K562 (cell line): ENCODE measurements at regions not wholly inside any gene's neighbourhood (a gene's known extent, or its start where the extent isn't known, plus 50 kb on each side); places are given as distances from the start of the nearest gene placed in this dataset.

ENCODE experiments used
- HNRNPH1 ChIP-seq: fragments of 200-400 bp; formaldehyde crosslinking; optimal IDR thresholded peaks from 2 replicates; pipeline ENCODE3; 2017; ENCODE audit warnings: low read depth, mild to moderate bottlenecking, low read length, moderate library complexity
- NCOR1 ChIP-seq: fragments of 450-650 bp; IDR thresholded peaks from 2 replicates; pipeline ENCODE4 v1.6.1; 2016; ENCODE audit warnings: mild to moderate bottlenecking, moderate library complexity
- NUFIP1 ChIP-seq: fragments of 450-650 bp; IDR thresholded peaks from 2 replicates; pipeline ENCODE4 v1.6.1; 2018; ENCODE audit not compliant: partially characterized antibody
- SRF ChIP-seq, 2 experiments: fragments of 250-450, 450-650 bp in 1 of 2; sonication (Bioruptor Pico) in 1 of 2; sonication (generic) in 1 of 2; formaldehyde crosslinking; IDR thresholded peaks; 2 replicates each; pipeline versions ENCODE4 v1.5.0 to v1.5.1; 2020 to 2022; ENCODE audit warnings: mild to moderate bottlenecking in 1 of 2, missing genetic modification reagents in 1 of 2
- TAF1 ChIP-seq: IDR thresholded peaks from 2 replicates; pipeline ENCODE4 v1.6.1; 2011; ENCODE audit warnings: mild to moderate bottlenecking, low read length, moderate library complexity; ENCODE audit not compliant: insufficient read depth, control insufficient read depth, severe bottlenecking; ENCODE audit errors: extremely low read depth
- TBP ChIP-seq: optimal IDR thresholded peaks from 2 replicates; pipeline ENCODE3; 2011; ENCODE audit warnings: low read depth, low read length, improper control_type of control experiment
- TF ChIP-seq, protein P1 (sequence below): sonication (generic); formaldehyde crosslinking; IDR thresholded peaks from 2 replicates; pipeline ENCODE4 v1.8.1; 2023; ENCODE audit warnings: mild to moderate bottlenecking, missing genetic modification reagents
- TF ChIP-seq, protein P2 (sequence below): fragments of 250-450 bp; sonication (Bioruptor Pico); IDR thresholded peaks from 2 replicates; pipeline ENCODE4 v1.8.0; 2021; ENCODE audit warnings: moderate library complexity, mild to moderate bottlenecking, inconsistent platforms
- TF ChIP-seq, protein P3 (sequence below), 3 experiments: IDR thresholded peaks in 2 of 3; conservative IDR thresholded peaks in 1 of 3; 2 replicates each; pipeline ENCODE4 v1.5.1; 2011 to 2012; ENCODE audit warnings: low read length in 3 of 3, mild to moderate bottlenecking in 3 of 3, control low read depth in 2 of 3, improper control_type of control experiment in 1 of 3, inconsistent platforms in 1 of 3, low read depth in 1 of 3, mixed read lengths in 1 of 3, moderate library complexity in 1 of 3; ENCODE audit not compliant: insufficient read depth in 2 of 3

DNA sequence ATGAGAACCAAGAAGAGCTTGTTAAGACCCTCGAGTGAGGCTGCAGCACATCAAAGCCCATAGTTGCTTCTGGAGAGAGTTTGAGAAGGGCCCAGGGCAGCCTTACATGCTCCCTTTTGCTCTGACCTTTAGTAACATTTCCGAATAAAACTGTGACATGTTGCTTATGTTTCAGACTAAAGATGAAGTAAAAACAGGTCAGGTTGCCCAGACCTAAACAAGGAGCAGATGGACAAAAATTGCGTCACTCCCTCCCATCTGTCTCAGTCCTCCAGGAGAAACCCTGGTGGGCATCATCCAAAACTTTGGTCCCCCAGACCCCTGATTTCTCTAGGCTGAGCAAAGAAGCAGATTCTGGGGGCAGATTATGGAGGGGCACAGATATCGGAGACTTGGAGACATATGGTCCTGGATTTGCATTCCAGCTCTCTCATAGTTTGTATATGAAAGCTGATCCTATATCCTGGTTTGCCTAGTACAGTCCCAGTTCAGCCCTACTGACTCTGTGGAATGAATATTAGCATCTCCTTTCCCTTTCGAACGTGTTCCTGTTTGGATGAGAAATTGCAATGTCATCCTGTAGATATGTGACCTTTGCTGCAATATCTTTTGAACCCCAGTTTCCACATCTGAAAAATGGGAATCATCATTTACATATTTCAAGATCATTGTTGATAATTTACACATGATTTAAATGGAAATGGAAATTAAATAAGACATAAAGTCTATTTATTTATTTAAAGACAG lies 304.9 kb upstream of the USP24 start:
- TF ChIP-seq TBP (no peak), HNRNPH1 (no peak), NUFIP1 (no peak), TAF1 (no peak), SRF (CRISPR knock-in tag; IDR thresholded peaks at IDR 0.05) (no peak), NCOR1 (no peak)
- TF ChIP-seq, protein P1, sequence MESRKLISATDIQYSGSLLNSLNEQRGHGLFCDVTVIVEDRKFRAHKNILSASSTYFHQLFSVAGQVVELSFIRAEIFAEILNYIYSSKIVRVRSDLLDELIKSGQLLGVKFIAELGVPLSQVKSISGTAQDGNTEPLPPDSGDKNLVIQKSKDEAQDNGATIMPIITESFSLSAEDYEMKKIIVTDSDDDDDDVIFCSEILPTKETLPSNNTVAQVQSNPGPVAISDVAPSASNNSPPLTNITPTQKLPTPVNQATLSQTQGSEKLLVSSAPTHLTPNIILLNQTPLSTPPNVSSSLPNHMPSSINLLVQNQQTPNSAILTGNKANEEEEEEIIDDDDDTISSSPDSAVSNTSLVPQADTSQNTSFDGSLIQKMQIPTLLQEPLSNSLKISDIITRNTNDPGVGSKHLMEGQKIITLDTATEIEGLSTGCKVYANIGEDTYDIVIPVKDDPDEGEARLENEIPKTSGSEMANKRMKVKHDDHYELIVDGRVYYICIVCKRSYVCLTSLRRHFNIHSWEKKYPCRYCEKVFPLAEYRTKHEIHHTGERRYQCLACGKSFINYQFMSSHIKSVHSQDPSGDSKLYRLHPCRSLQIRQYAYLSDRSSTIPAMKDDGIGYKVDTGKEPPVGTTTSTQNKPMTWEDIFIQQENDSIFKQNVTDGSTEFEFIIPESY (CRISPR knock-in tag) = no peak
- TF ChIP-seq, protein P2, sequence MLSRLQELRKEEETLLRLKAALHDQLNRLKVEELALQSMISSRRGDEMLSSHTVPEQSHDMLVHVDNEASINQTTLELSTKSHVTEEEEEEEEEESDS (CRISPR knock-in tag) = no peak
- TF ChIP-seq, protein P3, sequence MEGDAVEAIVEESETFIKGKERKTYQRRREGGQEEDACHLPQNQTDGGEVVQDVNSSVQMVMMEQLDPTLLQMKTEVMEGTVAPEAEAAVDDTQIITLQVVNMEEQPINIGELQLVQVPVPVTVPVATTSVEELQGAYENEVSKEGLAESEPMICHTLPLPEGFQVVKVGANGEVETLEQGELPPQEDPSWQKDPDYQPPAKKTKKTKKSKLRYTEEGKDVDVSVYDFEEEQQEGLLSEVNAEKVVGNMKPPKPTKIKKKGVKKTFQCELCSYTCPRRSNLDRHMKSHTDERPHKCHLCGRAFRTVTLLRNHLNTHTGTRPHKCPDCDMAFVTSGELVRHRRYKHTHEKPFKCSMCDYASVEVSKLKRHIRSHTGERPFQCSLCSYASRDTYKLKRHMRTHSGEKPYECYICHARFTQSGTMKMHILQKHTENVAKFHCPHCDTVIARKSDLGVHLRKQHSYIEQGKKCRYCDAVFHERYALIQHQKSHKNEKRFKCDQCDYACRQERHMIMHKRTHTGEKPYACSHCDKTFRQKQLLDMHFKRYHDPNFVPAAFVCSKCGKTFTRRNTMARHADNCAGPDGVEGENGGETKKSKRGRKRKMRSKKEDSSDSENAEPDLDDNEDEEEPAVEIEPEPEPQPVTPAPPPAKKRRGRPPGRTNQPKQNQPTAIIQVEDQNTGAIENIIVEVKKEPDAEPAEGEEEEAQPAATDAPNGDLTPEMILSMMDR (IDR thresholded peaks at IDR 0.05 in 2 of 3, conservative IDR thresholded peaks at IDR 0.05 in 1 of 3; ENCODE audit: insufficient read depth in 2 of 3, low read depth in 1 of 3, low read length in 3 of 3) = no peak
